GM18499 (cell line): ENCODE measurements at regions not wholly inside any gene's neighbourhood (a gene's known extent, or its start where the extent isn't known, plus 50 kb on each side); places are given as distances from the start of the nearest gene placed in this dataset.

ENCODE experiments used
- ATAC-seq: cut with Tn5 transposase; IDR thresholded peaks from one replicate; pipeline ENCODE4 v1.9.1; 2021; ENCODE audit warnings: moderate number of reproducible peaks; ENCODE audit not compliant: insufficient read depth, unreplicated experiment

DNA sequence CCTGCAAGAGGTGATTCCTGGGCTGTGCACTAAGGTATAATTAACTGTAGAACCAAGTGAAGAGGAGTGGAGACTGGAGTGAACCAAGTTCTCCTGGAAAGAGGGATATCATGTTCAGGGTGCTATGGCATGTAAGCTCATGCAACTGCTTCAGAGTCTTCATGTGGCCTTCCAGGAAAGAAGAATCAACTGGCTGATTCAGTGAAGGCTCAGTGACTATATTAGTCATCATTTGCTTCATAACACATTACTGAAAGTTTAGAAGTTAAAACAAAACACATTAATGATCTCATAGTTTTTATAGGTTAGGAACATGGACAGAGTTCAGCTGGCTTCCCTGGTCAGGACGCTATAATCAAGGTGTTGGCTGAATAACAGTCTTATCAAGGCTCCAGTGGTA lies 1200.8 kb upstream of the GYPC start:
- ATAC-seq = no peak

DNA sequence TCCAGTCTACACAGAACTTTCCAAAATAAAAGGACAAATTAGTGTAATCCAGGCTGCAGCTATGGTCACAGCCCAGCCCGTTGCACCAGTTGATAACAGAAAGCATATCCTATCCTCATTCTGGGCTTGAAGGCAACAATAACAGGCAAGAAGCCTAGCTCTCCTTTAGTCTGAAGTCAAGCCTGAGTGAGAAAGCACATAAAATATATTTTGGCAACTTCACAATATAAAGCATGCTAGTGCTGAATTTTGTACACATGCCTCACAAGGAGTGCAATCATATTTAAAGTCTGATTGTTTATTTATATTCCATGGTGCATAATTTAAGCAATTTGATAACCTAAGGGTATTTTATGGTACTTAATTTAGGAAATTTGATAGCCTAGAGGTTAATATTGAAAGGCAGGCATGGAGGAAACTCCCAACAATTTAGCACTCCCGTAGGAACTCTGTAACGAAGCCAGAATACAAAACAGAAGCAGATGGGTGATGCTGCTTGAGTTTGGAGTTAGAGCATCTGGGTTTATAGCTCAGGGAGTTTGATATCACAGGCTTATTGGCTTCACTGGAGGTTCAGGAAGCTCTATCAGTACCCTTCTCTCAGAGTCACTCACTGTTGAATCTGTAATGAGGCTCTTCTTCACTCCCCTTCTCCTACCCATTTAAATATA lies 1199.1 kb upstream of the GYPC start:
- no peak for ATAC-seq

DNA sequence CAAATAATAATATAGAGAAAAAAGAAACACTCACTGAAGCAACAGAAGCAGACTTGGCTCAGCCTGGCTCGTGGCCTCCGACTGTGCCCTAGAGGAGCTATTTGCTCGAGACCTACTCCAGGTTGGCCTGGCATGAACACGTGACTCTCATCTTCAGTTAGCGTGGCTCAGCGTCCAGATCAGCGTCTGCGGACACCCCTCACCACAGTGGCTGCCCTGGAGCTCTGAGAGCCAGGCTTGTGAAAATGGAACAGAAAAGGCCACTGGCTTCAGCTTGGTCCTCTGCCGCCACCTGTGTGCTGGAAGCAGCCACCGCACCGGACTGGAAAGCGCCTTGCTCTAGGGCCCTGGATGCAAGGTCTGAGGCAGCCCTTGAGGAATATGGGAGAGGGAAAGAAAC lies 1184.0 kb upstream of the GYPC start:
- ATAC-seq = no peak

DNA sequence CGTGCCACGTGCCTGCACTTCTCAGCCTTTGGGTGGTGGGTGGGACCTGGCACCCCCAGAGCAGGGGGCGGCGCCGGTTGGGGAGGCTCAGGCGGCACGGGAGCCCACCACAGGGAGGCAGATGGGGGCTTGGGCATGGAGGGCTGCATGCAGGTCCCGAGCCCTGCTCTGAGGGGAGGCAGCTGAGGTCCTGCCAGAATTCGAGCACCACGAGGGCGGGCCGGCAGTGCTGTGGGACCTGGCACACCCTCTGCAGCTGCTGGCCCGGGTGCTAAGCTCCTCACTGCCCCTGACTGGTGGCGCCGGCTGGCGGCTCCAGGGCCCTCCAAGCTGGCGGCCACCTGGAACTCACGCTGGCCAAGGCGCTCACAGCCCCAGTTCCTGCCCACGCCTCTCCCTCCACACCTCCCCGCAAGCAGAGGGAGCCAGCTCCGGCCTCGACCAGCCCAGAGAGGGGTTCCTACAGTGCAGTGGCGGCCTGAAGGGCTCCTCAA lies 1176.8 kb upstream of the GYPC start:
- ATAC-seq = no peak

DNA sequence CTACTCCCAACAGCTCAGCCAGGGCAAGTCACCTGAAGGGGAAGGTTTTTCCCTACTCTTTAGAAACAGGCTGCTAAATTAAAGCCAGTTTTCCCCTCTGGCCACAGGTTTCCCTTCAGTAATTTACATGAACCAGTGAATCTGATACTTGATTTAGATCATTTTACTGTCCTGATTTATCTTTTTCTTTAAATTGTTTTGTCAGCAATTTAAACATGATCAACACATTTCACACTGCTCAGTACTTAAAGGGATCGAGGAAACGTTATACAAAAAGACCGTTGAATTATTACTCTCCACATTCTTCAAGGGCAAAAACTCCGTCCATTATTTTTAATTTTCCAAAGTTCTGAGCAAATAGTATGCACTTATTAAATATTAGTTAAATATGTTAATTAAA lies 1165.7 kb upstream of the GYPC start:
- no peak for ATAC-seq

DNA sequence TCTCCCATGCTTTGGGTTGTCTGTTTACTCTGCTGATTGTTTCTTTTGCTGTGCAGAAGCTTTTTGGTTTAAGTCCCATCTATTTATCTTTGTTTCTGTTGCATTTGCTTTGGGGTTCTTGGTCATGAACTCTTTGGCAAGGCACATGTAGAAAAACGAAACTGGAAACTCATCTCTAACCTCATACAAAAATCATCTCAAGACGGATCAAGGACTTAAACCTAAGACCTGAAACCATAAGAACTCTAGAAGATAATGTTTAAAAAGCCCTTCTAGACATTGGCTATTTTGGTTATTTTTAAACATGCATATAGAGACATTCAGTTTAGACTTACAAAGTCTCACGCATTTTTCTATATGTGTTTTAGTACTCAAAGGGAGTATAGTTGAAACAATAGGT lies 1164.3 kb upstream of the GYPC start:
- no peak for ATAC-seq

DNA sequence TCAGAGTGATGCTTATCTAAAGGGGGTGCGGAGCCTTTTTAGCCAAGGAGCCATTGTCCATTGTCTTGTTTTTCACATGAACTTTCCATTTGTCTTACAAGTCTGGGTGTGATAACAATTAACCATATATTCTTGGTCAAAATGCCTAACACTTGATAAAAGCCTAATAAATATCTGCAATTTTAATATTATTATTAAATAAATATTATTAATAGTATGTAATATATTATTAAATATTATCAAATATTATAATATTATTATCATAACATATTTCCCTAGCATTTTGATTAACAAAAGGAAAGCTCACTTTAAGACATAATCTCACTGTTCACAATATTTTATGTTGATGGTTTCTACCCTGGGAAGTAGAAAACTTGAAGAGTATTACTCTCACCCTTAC lies 1143.6 kb upstream of the GYPC start:
- ATAC-seq = no peak

DNA sequence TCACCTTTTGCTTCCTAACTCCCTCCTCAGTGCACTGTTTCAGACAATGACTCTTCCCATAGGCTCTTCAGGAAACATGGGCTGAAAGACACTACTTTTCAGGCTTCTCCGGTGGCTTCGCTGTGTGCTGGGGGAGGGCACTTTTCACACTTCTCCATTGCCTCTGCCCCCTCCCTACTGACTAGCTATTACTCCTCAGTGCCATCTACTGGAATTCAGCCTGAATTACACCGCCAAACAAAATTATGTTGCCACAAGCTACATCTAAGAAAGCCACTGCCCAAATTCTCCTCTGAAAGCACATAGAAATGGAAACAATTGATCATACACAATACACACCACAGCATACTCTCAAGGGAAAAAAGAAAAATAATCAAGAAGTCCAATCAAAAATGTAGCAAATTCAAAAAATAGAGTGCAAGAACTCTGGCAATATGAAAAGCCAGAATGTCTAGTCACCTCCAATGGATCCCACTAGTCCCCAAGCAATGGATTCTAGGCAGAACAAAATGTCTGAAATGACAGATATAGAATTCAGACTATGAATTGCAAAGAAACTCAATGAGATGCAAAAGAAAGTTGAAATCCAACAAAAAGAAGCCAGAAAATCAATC lies 1139.4 kb upstream of the GYPC start:
- peak; percentile 55 for ATAC-seq

DNA sequence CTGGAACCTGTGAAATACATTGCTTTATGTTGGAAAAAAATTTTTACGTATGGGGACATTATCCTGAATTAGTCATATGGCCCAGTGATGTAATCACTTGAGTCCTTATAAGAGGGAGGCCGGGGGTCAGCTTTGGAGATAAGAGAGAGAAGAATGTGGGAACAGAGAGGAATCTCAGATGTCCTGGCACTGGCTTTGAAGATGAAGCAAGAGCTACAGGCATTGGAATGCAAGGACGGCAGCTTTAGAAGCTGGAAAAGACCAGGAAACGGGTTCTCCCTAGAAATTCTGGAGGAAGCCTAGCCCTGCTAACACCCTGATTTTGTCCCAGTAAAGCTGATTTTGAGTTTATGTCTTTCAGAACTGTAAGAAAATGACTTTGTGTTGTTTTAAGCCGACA lies 1129.9 kb upstream of the GYPC start:
- no peak for ATAC-seq

DNA sequence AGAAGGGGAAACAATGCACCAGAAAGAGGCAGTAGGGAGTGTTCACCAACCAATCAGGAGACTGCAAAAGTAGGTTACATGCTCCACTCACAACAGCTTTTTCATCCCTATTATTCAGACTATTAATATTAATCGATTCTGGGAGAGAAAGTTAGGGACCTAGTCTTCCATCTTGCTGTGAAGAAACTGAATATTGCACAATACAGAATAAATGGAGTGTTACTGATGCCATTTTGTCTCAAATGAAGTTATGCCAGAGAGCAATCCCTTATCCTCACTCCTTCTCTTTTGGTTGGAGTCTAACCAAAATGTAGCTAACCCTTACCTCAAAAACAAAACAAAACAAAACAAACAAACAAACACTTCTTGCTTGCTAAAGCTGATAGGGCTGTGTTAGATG lies 1120.9 kb upstream of the GYPC start:
- no peak for ATAC-seq

DNA sequence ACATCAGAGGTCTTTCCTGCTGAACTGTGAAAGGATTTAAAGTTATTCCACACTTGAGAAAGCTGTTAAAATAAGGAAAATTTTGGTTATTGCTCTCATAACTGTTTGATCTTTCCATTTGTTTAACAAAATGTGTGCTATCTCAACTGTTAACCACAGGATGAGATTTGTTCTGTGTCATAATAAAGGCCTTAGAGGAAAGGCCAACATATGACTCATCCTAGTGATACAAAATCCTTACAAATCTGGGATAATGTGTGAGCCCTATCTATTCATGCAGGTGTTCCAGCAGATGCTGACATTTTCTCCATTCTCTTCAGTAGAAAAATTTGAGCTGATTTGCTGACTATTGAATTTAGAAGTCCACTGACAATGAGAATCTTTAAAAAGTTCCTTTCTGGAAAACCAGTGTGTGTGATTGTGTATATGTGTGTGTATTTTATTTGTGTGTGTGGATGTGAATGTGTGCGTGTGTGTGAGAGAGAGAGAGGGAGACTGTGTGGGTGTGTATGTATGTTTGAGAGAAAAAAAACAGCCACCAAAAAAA lies 1111.9 kb upstream of the GYPC start:
- no peak for ATAC-seq

DNA sequence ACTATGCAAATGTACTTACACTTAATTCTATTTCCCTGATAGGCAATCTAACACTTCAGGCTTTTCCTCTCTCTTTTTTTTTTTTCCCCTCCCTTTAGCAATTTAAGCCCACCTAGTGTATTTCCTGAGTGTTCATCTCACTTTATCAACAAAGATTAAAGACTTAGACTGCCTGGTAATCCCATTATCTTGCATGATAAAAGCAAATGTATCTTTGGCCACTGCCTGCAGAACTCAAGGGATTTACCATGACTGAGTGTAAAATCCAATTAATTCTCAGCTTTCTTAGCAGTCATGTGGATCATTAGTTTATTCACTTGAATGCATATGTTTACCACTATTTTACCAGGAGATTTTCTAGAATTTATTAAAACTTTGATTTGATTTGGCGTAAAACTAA lies 1102.2 kb upstream of the GYPC start:
- no peak for ATAC-seq

DNA sequence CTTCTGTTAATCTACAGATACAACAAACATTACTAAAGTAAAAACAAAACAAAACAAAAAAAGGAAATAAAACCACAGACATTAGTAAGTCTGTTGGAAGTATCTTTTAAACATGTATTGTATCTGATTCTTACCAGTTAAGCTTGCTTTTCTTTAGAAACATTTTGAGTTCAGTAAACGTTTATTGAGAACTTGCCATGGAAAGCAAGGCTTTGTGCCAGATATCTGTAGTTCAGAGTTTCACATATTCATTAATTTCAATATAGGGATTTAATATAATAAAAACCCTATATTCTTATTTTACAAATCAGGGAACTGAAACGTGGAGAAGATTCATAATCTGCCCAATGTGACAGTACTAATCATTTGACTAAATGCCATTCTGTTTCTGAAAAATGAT lies 1101.0 kb upstream of the GYPC start:
- no peak for ATAC-seq

DNA sequence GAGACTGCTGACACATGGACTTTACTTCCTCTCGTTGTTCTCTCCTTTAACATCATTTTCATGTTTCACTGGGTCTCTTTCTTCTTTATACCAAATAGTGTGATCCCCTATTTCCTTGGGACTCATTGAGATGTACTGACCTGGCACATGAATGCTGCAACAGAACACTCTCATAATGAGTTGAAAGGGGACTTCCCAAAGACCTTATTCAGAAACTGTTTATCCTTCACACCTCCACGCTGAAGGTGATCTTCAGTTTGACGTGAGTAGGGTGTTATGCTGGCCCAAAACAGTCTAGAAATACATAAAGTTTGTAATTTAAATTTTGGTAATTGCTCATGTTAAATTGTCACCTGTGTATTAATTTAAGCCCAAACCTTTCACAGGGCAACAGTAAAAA lies 1096.8 kb upstream of the GYPC start:
- no peak for ATAC-seq

DNA sequence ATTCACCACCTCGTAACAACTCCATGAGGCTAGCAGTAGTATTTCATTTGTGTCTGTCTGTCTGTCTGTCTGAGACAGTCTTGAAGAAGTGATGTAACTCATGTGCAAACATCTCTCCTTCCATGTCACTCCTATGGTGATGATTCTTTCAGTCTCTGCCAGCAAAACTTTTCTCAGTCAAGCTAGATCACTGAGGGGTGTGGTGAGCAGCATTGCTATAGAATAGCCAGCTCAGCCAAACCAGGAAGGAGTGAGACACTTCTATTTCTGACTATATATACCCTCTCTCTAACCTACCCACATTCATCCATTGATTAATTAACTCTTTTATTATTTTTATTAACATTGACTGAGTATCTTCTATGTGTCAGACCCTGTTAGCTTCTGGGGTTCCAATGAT lies 1095.1 kb upstream of the GYPC start:
- no peak for ATAC-seq

DNA sequence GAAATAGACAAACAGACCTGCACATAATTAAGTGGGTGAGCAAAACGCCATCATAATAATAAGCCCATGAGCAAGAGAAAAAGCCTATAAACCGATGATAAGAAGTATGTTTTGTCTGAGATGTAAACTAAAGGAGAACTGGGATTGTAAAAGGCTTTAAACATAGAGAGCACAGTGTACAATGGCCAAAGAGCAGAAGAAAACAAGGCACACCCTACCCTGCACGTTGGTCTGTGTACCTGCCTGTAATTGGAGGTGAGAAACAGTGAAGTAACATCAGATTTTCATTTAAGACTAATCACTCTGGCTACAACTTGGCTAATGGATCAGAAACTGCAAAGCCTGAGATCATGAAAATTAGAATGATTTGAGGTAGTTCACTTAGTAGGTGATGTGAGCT lies 1094.7 kb upstream of the GYPC start:
- ATAC-seq = no peak

DNA sequence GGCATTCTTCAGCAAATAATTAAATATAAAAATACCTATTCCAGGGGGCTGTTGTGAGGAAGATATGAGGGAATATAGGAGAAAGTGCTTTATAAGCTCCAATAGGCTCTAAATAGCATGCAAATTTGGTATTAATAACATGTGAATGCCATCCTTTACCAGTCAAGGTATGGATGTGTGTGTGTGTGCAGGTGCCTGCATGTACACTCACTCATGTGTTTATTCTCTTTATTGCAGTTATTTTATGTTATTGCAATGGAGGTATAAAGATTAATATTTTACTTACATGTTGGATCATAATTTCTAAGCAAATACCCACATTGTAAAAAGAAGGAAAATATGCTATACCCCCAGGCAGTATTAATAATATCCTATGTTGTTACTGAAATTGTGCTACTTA lies 1093.0 kb upstream of the GYPC start:
- ATAC-seq = no peak

DNA sequence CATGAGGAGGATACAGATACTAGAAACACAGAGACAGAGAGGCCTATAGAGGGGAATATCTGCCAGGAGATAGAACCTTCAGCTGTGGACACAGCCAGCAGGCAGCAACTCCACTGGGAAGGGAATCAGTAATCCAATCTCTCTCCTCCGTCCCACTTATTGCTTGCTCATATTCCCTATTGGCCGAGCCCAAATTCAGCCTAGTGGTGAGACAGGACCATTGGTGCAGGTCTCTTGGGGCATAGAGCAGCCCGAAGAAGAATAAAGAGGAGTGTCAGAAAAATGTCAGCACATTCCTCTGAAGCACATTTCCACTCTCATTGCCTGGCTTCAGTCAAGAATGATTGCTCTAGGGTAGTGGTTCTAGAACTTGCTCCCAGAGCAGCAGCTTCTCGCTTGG lies 1091.5 kb upstream of the GYPC start:
- ATAC-seq = no peak

DNA sequence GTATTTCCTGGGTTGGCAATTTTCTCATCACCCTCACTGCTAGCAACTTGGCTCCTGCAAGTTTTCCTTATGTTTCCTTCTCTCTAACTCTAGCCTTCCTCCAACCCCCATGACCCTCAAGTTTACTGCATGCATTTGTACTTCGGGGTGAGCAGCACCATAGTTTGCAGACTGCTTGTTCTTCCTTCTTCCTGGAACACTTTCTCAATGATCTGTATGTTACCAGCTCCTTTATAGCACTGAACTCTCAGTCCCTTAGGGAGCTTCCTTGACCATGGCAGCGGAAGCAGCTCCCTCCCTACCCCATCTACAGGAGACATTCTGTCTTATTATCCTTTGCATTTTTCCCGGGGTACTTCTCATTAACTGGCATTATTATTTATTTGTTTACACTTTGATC lies 1089.5 kb upstream of the GYPC start:
- no peak for ATAC-seq

DNA sequence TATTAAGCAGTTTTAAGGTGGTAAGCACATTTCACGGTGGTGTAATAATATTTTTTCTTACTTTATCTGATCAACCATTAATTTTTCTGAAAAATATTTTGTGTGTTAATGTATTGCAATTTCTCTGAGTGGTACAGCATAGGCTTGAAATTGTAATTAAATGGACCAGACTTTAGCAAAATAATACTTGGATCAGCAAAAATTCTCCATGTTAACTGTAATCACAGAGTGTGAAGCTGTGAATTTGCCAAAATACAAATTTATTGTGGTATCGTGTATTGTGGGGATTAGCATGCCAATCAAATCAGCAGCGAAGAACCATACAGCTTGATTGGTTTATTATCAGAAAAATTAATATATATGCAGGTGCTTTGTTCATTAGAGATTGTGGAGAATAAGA lies 1088.9 kb upstream of the GYPC start:
- no peak for ATAC-seq

DNA sequence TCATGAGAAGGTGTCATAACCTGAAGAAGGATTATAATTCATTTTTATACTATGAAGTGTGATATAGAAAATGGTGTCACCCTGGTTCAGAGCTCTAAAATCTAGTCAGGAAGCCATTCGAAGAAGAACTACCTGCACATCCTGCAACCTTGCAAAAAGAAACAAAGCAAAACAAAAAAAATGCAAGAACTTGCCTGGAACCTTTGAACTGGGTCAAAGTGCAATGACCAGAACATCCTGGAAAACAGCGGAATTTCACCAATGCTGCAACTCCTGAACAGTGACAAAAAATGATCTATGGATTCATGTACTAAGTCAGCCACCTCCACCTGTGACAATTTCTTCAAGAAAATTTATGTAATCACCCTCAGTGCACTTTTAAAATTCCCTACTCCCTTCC lies 1083.3 kb upstream of the GYPC start:
- ATAC-seq = no peak

DNA sequence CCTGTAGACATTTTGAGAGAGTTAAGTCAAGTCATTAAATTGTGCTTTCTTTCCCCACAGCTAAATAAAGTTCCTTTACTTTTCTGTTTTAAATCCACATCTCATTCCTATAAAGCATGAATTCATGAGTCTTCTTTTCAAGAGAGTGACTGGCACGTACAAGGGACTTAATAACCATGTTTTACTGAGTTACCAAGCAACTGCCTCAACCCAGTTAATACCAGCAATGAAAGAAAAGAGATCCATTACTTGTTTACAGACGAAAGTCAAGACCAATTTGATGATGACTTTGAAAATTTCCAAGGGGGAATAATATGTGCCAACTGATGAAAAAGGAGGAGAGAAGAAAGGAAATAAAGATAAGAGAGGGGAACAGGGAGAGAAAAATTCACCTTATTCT lies 1082.5 kb upstream of the GYPC start:
- no peak for ATAC-seq
